A549 (cell line): ENCODE measurements at regions not wholly inside any gene's neighbourhood (a gene's known extent, or its start where the extent isn't known, plus 50 kb on each side); places are given as distances from the start of the nearest gene placed in this dataset.

ENCODE experiments used
- ATAC-seq, 2 experiments: fragments of 200-7000 bp in 1 of 2; fragments of >200 bp in 1 of 2; cut with Nextera tagmentation in 1 of 2; cut with Tn5 transposase in 1 of 2; 3 replicates each; pipeline versions ENCODE4 v1.8.0 to v1.9.1; 2018 to 2020; ENCODE audit warnings: mild to moderate bottlenecking in 1 of 2, moderate library complexity in 1 of 2
- CTCF ChIA-PET: fragments of 300-600 bp; sonication (Branson Sonifier 250); formaldehyde crosslinking; extraction: SDS; loops from one replicate; lab custom pipeline; 2021; ENCODE audit warnings: antibody characterized with exemption, inconsistent platforms; lab: Yijun Ruan, JAX
- POLR2A ChIA-PET: fragments of 350-600 bp; formaldehyde crosslinking; extraction: SDS; loops from one replicate; lab custom pipeline; 2021; ENCODE audit warnings: antibody characterized with exemption, inconsistent platforms; lab: Yijun Ruan, JAX
- DNase-seq, 2 experiments: peaks; one replicate each; pipeline versions ENCODE4 v3.0.0 to v3.0.0-alpha.2; 2011 to 2016; ENCODE audit warnings: low read depth in 1 of 2, low spot score in 1 of 2
- FAIRE-seq: peaks from 2 replicates; lab custom pipeline; 2011; peaks lifted over from hg19 to GRCh38; lab: Jason Lieb, UNC
- H3K27ac ChIP-seq, 2 experiments: fragments of >200 bp; sonication (Bioruptor Twin); formaldehyde crosslinking; 3 replicates each; pipeline ENCODE4 v1.5.1; 2016 to 2017
- H3K4me1 ChIP-seq: fragments of >200 bp; sonication (Bioruptor Twin); formaldehyde crosslinking; 3 replicates; pipeline ENCODE4 v1.6.1; 2016
- H3K4me2 ChIP-seq: fragments of >200 bp; sonication (Bioruptor Twin); formaldehyde crosslinking; 3 replicates; pipeline ENCODE4 v1.6.1; 2016
- H3K4me3 ChIP-seq: fragments of >200 bp; sonication (Bioruptor Twin); formaldehyde crosslinking; 3 replicates; pipeline ENCODE4 v1.5.1; 2016
- H3K9me3 ChIP-seq: fragments of >200 bp; sonication (Bioruptor Twin); formaldehyde crosslinking; 3 replicates; pipeline ENCODE4 v1.6.1; 2016
- BCL3 ChIP-seq: fragments of >200 bp; sonication (Bioruptor Twin); formaldehyde crosslinking; IDR thresholded peaks from 3 replicates; pipeline ENCODE4 v1.6.1; 2016
- CBX2 ChIP-seq: fragments of 200-600 bp; sonication (generic); IDR thresholded peaks from 2 replicates; pipeline ENCODE4 v1.6.1; 2016; ENCODE audit warnings: low read depth, mild to moderate bottlenecking, borderline replicate concordance
- CBX8 ChIP-seq: fragments of 200-600 bp; sonication (generic); IDR thresholded peaks from 2 replicates; pipeline ENCODE4 v1.6.1; 2016
- CHD2 ChIP-seq: fragments of 150-350 bp; IDR thresholded peaks from 2 replicates; pipeline ENCODE4 v1.6.1; 2014; ENCODE audit warnings: low read length; ENCODE audit not compliant: partially characterized antibody
- CHD4 ChIP-seq: fragments of 200-600 bp; sonication (generic); IDR thresholded peaks from 2 replicates; pipeline ENCODE4 v1.6.1; 2016; ENCODE audit warnings: antibody characterized with exemption, mild to moderate bottlenecking, borderline replicate concordance
- CTCF ChIP-seq: fragments of >200 bp; sonication (Bioruptor Twin); formaldehyde crosslinking; IDR thresholded peaks from 3 replicates; pipeline ENCODE4 v1.5.1; 2016
- FOXS1 ChIP-seq: fragments of 250-450 bp; sonication (Bioruptor Pico); IDR thresholded peaks from 2 replicates; pipeline ENCODE4 v1.5.0; 2020; ENCODE audit warnings: mild to moderate bottlenecking, moderate library complexity
- HES2 ChIP-seq: fragments of >200 bp; sonication (Bioruptor Twin); formaldehyde crosslinking; IDR thresholded peaks from 2 replicates; pipeline ENCODE4 v1.6.1; 2016
- HEYL ChIP-seq: fragments of 250-450 bp; sonication (Bioruptor Pico); IDR thresholded peaks from 2 replicates; pipeline ENCODE4 v1.8.0; 2021; ENCODE audit warnings: mild to moderate bottlenecking, moderate library complexity
- HMGXB4 ChIP-seq: fragments of 250-450 bp; sonication (Bioruptor Pico); IDR thresholded peaks from 2 replicates; pipeline ENCODE4 v1.5.0; 2021; ENCODE audit warnings: mild to moderate bottlenecking, moderate library complexity, borderline replicate concordance
- HOXA7 ChIP-seq: fragments of 250-450 bp; sonication (Bioruptor Pico); IDR thresholded peaks from 2 replicates; pipeline ENCODE4 v1.5.0; 2020; ENCODE audit warnings: mild to moderate bottlenecking, moderate library complexity
- HOXB13 ChIP-seq: fragments of 250-450 bp; sonication (Bioruptor Pico); IDR thresholded peaks from 2 replicates; pipeline ENCODE4 v1.5.0; 2020; ENCODE audit warnings: low read depth, mild to moderate bottlenecking, moderate library complexity
- HOXB5 ChIP-seq: fragments of 250-450 bp; sonication (Bioruptor Pico); IDR thresholded peaks from 2 replicates; pipeline ENCODE4 v1.5.0; 2020; ENCODE audit warnings: mild to moderate bottlenecking, moderate library complexity
- KDM1A ChIP-seq: fragments of 200-600 bp; sonication (generic); IDR thresholded peaks from 2 replicates; pipeline ENCODE4 v1.6.1; 2016; ENCODE audit warnings: low read depth, mild to moderate bottlenecking
- KDM5A ChIP-seq: fragments of 200-600 bp; sonication (generic); IDR thresholded peaks from 2 replicates; pipeline ENCODE4 v1.6.1; 2016; ENCODE audit warnings: antibody characterized with exemption, mild to moderate bottlenecking
- MAFK ChIP-seq: fragments of 450-650 bp; IDR thresholded peaks from 2 replicates; pipeline ENCODE4 v1.6.1; 2014; ENCODE audit not compliant: partially characterized antibody
- NPAS2 ChIP-seq: fragments of 250-450 bp; sonication (Bioruptor Pico); IDR thresholded peaks from 2 replicates; pipeline ENCODE4 v1.8.0; 2022; ENCODE audit warnings: mild to moderate bottlenecking, moderate library complexity, borderline replicate concordance
- NR3C1 ChIP-seq: fragments of >200 bp; sonication (Bioruptor Twin); formaldehyde crosslinking; IDR thresholded peaks from 3 replicates; pipeline ENCODE4 v1.6.1; 2017
- PHF8 ChIP-seq: fragments of 200-600 bp; sonication (generic); IDR thresholded peaks from 2 replicates; pipeline ENCODE4 v1.6.1; 2016; ENCODE audit warnings: low read depth, mild to moderate bottlenecking, antibody characterized with exemption, moderate library complexity, borderline replicate concordance
- RAD21 ChIP-seq, 2 experiments: fragments of >200 bp in 1 of 2; sonication (Bioruptor Twin) in 1 of 2; formaldehyde crosslinking in 1 of 2; IDR thresholded peaks in 1 of 2; conservative IDR thresholded peaks in 1 of 2; 2 replicates in 1 of 2; 3 replicates in 1 of 2; pipeline ENCODE4 v1.6.1; 2012 to 2018; ENCODE audit warnings: inconsistent platforms in 1 of 2
- RARB ChIP-seq: fragments of 250-450 bp; sonication (Bioruptor Pico); IDR thresholded peaks from 2 replicates; pipeline ENCODE4 v1.8.0; 2021; ENCODE audit warnings: mild to moderate bottlenecking, moderate library complexity
- REST ChIP-seq: fragments of 200-600 bp; sonication (generic); IDR thresholded peaks from 2 replicates; pipeline ENCODE4 v1.6.1; 2016; ENCODE audit warnings: antibody characterized with exemption, mild to moderate bottlenecking, moderate library complexity
- RFX5 ChIP-seq: fragments of 450-650 bp; IDR thresholded peaks from 2 replicates; pipeline ENCODE4 v1.7.1; 2014; ENCODE audit warnings: antibody characterized with exemption, mild to moderate bottlenecking, moderate library complexity
- TFCP2L1 ChIP-seq: fragments of 250-450 bp; sonication (Bioruptor Pico); IDR thresholded peaks from 2 replicates; pipeline ENCODE4 v1.5.0; 2021; ENCODE audit warnings: mild to moderate bottlenecking
- TP53 ChIP-seq: fragments of 250-450 bp; sonication (Bioruptor Pico); IDR thresholded peaks from 2 replicates; pipeline ENCODE4 v1.5.0; 2021; ENCODE audit warnings: mild to moderate bottlenecking, moderate library complexity
- ZFP36 ChIP-seq: fragments of 450-650 bp; IDR thresholded peaks from 2 replicates; pipeline ENCODE4 v1.6.1; 2014; ENCODE audit warnings: borderline replicate concordance; ENCODE audit not compliant: partially characterized antibody
- ZNF302 ChIP-seq: fragments of 250-450 bp; sonication (Bioruptor Pico); IDR thresholded peaks from 2 replicates; pipeline ENCODE4 v1.9.0; 2021; ENCODE audit warnings: inconsistent platforms, mild to moderate bottlenecking, moderate library complexity
- WGBS: methylation state at CpG from one replicate; pipeline ENCODE4 v1.1.6; 2017; ENCODE audit errors: missing lambda C conversion rate; 5-methylcytosine and 5-hydroxymethylcytosine counted together

GRCh38 chr5:112002376-112002775 lies 245.4 kb upstream of the NREP start:
- POLR2A ChIA-PET: no interaction called here
- Histone ChIP-seq H3K4me1 (no peaks in the 10 kb centered on the region), H3K4me2 (no peak overlapping the region), H3K4me3 (no peak overlapping the region), H3K27ac (no peak overlapping the region), H3K9me3 (no peaks in the 10 kb centered on the region)
- FAIRE-seq: no peak
- CTCF ChIA-PET: no interaction called here
- ATAC-seq: no peak
- no peak for DNase-seq
- TF ChIP-seq CHD4 (no peak), HOXB5 (CRISPR knock-in tag) (no peak), RAD21 (conservative IDR thresholded peaks at IDR 0.05 in 1 of 2, IDR thresholded peaks at IDR 0.05 in 1 of 2) (no peak), HEYL (CRISPR knock-in tag) (no peak), CBX2 (no peak), KDM1A (no peak), NR3C1 (no peak), RARB (CRISPR knock-in tag) (no peak), MAFK (no peak), HOXB13 (CRISPR knock-in tag) (no peak), REST (no peak), HES2 (no peak), CTCF (no peak), FOXS1 (CRISPR knock-in tag) (no peak), ZFP36 (no peak), CHD2 (no peak), HMGXB4 (no peak), RFX5 (no peak), HOXA7 (CRISPR knock-in tag) (no peak)

- Histone ChIP-seq H3K4me1 (no peaks in the 10 kb centered on the region), H3K4me3 (no peak overlapping the region), H3K4me2 (no peak overlapping the region)
- 79% methylated on average over 1 of the region's 1 CpG for WGBS
- ChIA-PET CTCF (no interaction called here), POLR2A (no interaction called here)
- ATAC-seq (no peak), FAIRE-seq (no peak), DNase-seq (no peak)
- TF ChIP-seq TP53 (CRISPR knock-in tag) (no peak), CBX8 (no peak), NPAS2 (CRISPR knock-in tag) (no peak), KDM5A (no peak), HOXA7 (CRISPR knock-in tag) (no peak), CHD4 (no peak), MAFK (no peak), BCL3 (no peak), HOXB5 (CRISPR knock-in tag) (no peak), RARB (CRISPR knock-in tag) (no peak), FOXS1 (CRISPR knock-in tag) (no peak), ZNF302 (CRISPR knock-in tag) (no peak), ZFP36 (no peak), PHF8 (no peak), TFCP2L1 (CRISPR knock-in tag) (no peak)
- TF ChIP-seq, all 56 proteins: peak for 0
- Histone ChIP-seq H3K9me3 (no peaks in the 10 kb centered on the region), H3K27ac (no peak overlapping the region)
Observed at GRCh38 chr5:111999286-111999685, 242.3 kb upstream of the NREP start.
